ENCODE measurements at regions not wholly inside any gene's neighbourhood (a gene's known extent, or its start where the extent isn't known, plus 50 kb on each side); places are given as distances from the start of the nearest gene placed in this dataset.

GRCh38 chr6:119444642-119445557 is 95.3 kb upstream of the MAN1A1 start (continued):
- TF ChIP-seq CUX1 (CRISPR knock-in tag; IDR thresholded peaks at IDR 0.05), result no peak
- peak; percentile 11; the same call in 1 of the 2 replicates for TF ChIP-seq SMARCE1 (IDR thresholded peaks at IDR 0.05)
- 0 out of 2 replicates have a peak, but pooled peaks have one; percentile 14 for TF ChIP-seq GATA2 (CRISPR knock-in tag; IDR thresholded peaks at IDR 0.05)
- no peak for TF ChIP-seq BCLAF1 (IDR thresholded peaks at IDR 0.05; ENCODE audit: borderline replicate concordance in 1 of 2, control insufficient read depth in 1 of 2, low read depth in 2 of 2, low read length in 1 of 2)
- no peak for TF ChIP-seq ARID2 (IDR thresholded peaks at IDR 0.05)
- 0 out of 2 replicates have a peak, but pooled peaks have one; percentile 3 for TF ChIP-seq JUND (IDR thresholded peaks at IDR 0.05; ENCODE audit: borderline replicate concordance, low read depth, low read length)
- 0 out of 3 replicates have a peak, but pooled peaks have one; percentile 32 for TF ChIP-seq JUND (tag; IDR thresholded peaks at IDR 0.05; ENCODE audit: borderline replicate concordance, low read depth, low read length)
- TF ChIP-seq KDM4B (IDR thresholded peaks at IDR 0.05; ENCODE audit: borderline replicate concordance in 2 of 2, low read depth in 1 of 2), result no peak
- TF ChIP-seq, protein P1, sequence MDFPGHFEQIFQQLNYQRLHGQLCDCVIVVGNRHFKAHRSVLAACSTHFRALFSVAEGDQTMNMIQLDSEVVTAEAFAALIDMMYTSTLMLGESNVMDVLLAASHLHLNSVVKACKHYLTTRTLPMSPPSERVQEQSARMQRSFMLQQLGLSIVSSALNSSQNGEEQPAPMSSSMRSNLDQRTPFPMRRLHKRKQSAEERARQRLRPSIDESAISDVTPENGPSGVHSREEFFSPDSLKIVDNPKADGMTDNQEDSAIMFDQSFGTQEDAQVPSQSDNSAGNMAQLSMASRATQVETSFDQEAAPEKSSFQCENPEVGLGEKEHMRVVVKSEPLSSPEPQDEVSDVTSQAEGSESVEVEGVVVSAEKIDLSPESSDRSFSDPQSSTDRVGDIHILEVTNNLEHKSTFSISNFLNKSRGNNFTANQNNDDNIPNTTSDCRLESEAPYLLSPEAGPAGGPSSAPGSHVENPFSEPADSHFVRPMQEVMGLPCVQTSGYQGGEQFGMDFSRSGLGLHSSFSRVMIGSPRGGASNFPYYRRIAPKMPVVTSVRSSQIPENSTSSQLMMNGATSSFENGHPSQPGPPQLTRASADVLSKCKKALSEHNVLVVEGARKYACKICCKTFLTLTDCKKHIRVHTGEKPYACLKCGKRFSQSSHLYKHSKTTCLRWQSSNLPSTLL (IDR thresholded peaks at IDR 0.05), result no peak
- no peak for TF ChIP-seq GABPB1 (CRISPR knock-in tag; IDR thresholded peaks at IDR 0.05)
- TF ChIP-seq CBFA2T2 (conservative IDR thresholded peaks at IDR 0.05), result peak; percentile 51
- 0 out of 2 replicates have a peak, but pooled peaks have one; percentile 14 for TF ChIP-seq ZEB2 (IDR thresholded peaks at IDR 0.05)
- no peak for TF ChIP-seq RBM39 (optimal IDR thresholded peaks at IDR 0.05; ENCODE audit: low read depth, low read length)
- TF ChIP-seq ZNF165 (CRISPR knock-in tag; IDR thresholded peaks at IDR 0.05; ENCODE audit: borderline replicate concordance), result no peak
- TF ChIP-seq DEAF1 (CRISPR knock-in tag; IDR thresholded peaks at IDR 0.05), result no peak
